Activated CD4-positive, alpha-beta T cell treated with anti-CD3 and anti-CD28 coated beads, Interleukin-2, amount 10 ng/mL, durations not matched to agents 7 days and 5 days (primary cell): ENCODE measurements at regions not wholly inside any gene's neighbourhood (a gene's known extent, or its start where the extent isn't known, plus 50 kb on each side); places are given as distances from the start of the nearest gene placed in this dataset.

Source experiments
- CTCF ChIA-PET: fragments of 350-600 bp; sonication (Branson Sonifier 250); formaldehyde crosslinking; loops from one replicate; lab custom pipeline; 2021; ENCODE audit warnings: antibody characterized with exemption; lab: Charles Lee
- POLR2A ChIA-PET: fragments of 350-600 bp; sonication (Branson Sonifier 250); formaldehyde crosslinking; loops from one replicate; lab custom pipeline; 2021; ENCODE audit warnings: antibody characterized with exemption; lab: Charles Lee
- DNase-seq: peaks from one replicate; pipeline ENCODE4 v3.0.0-alpha.2; 2020
- H3K27ac Mint-ChIP-seq: one replicate; pipeline ENCODE4 v1.8.0; 2021; ENCODE audit warnings: mild to moderate bottlenecking, moderate library complexity, mixed read lengths
- H3K27me3 Mint-ChIP-seq: one replicate; pipeline ENCODE4 v1.8.0; 2021; ENCODE audit warnings: mixed read lengths
- H3K36me3 Mint-ChIP-seq: one replicate; pipeline ENCODE4 v1.8.0; 2021; ENCODE audit warnings: low read depth, mixed read lengths
- H3K4me1 Mint-ChIP-seq: one replicate; pipeline ENCODE4 v1.8.0; 2021; ENCODE audit warnings: mixed read lengths
- H3K4me3 Mint-ChIP-seq: one replicate; pipeline ENCODE4 v1.8.0; 2021; ENCODE audit warnings: mild to moderate bottlenecking, moderate library complexity, mixed read lengths
- H3K9me3 Mint-ChIP-seq: one replicate; pipeline ENCODE4 v1.8.0; 2021; ENCODE audit warnings: mixed read lengths

GRCh38 chr5:28415791-28416443 lies 1377.5 kb upstream of the CDH9 start:
- H3K36me3 Mint-ChIP-seq, result no peaks in the 10 kb centered on the region
- H3K4me1 Mint-ChIP-seq, result no peaks in the 10 kb centered on the region
- DNase-seq, result no peak
- H3K9me3 Mint-ChIP-seq, result peaks cover 8% of the 10 kb centered on the region
- H3K27ac Mint-ChIP-seq, result no peak overlapping the region
- ChIA-PET POLR2A (no interaction called here), CTCF (no interaction called here)
- no peaks in the 10 kb centered on the region for H3K27me3 Mint-ChIP-seq
- no peak overlapping the region for H3K4me3 Mint-ChIP-seq

- Mint-ChIP-seq H3K36me3 (no peaks in the 10 kb centered on the region), H3K4me3 (no peak overlapping the region), H3K27ac (no peak overlapping the region), H3K27me3 (no peaks in the 10 kb centered on the region), H3K4me1 (no peaks in the 10 kb centered on the region), H3K9me3 (peaks cover 8% of the 10 kb centered on the region)
- DNase-seq, result no peak
- ChIA-PET CTCF (no interaction called here), POLR2A (no interaction called here)
These were observed 1376.2 kb upstream of the CDH9 start for GRCh38 chr5:28414619-28415018.

- no peak for DNase-seq
- POLR2A ChIA-PET, result no interaction called here
- no peaks in the 10 kb centered on the region for H3K4me1 Mint-ChIP-seq
- CTCF ChIA-PET, result interaction anchor here (0.7 kb wide), 1 partner anchor 222 kb away, joined by 3 read pairs; no protein-coding TSS in a partner anchor
- no peaks in the 10 kb centered on the region for H3K27me3 Mint-ChIP-seq
- no peak overlapping the region for H3K27ac Mint-ChIP-seq
- no peaks in the 10 kb centered on the region for H3K36me3 Mint-ChIP-seq
- no peak overlapping the region for H3K4me3 Mint-ChIP-seq
- H3K9me3 Mint-ChIP-seq, result peaks cover 3% of the 10 kb centered on the region
These were observed 1370.3 kb upstream of the CDH9 start for GRCh38 chr5:28408651-28409050.

GRCh38 chr5:28408186-28408585 lies 1369.8 kb upstream of the CDH9 start:
- Mint-ChIP-seq H3K27me3 (no peaks in the 10 kb centered on the region), H3K9me3 (peaks cover 3% of the 10 kb centered on the region), H3K27ac (no peak overlapping the region), H3K36me3 (no peaks in the 10 kb centered on the region), H3K4me1 (no peaks in the 10 kb centered on the region), H3K4me3 (no peak overlapping the region)
- ChIA-PET CTCF (interaction anchor here (0.7 kb wide), 1 partner anchor 223 kb away, joined by 3 read pairs; no protein-coding TSS in a partner anchor), POLR2A (no interaction called here)
- DNase-seq, result no peak

- Mint-ChIP-seq H3K4me1 (no peaks in the 10 kb centered on the region), H3K4me3 (no peak overlapping the region), H3K27me3 (no peaks in the 10 kb centered on the region), H3K9me3 (peaks cover 12% of the 10 kb centered on the region), H3K36me3 (no peaks in the 10 kb centered on the region), H3K27ac (no peak overlapping the region)
- ChIA-PET POLR2A (no interaction called here), CTCF (interaction anchor here (0.5 kb wide), 1 partner anchor 20 kb away, joined by 3 read pairs; no protein-coding TSS in a partner anchor)
- no peak for DNase-seq
These were observed 1366.1 kb upstream of the CDH9 start for GRCh38 chr5:28404363-28405071.

- Mint-ChIP-seq H3K4me1 (no peaks in the 10 kb centered on the region), H3K36me3 (no peaks in the 10 kb centered on the region), H3K27ac (no peak overlapping the region), H3K4me3 (no peak overlapping the region), H3K9me3 (peaks cover 12% of the 10 kb centered on the region), H3K27me3 (no peaks in the 10 kb centered on the region)
- ChIA-PET POLR2A (no interaction called here), CTCF (no interaction called here)
- DNase-seq, result no peak
These were observed 1365.5 kb upstream of the CDH9 start for GRCh38 chr5:28403846-28404245.

- CTCF ChIA-PET, result no interaction called here
- no peak for DNase-seq
- Mint-ChIP-seq H3K27ac (no peak overlapping the region), H3K9me3 (peaks cover 14% of the 10 kb centered on the region), H3K4me3 (no peak overlapping the region), H3K36me3 (no peaks in the 10 kb centered on the region), H3K27me3 (no peaks in the 10 kb centered on the region), H3K4me1 (no peaks in the 10 kb centered on the region)
- POLR2A ChIA-PET, result no interaction called here
These were observed 1364.4 kb upstream of the CDH9 start for GRCh38 chr5:28402590-28403301.

GRCh38 chr5:28400076-28400475 lies 1361.7 kb upstream of the CDH9 start:
- Mint-ChIP-seq H3K27ac (no peak overlapping the region), H3K9me3 (peaks cover 11% of the 10 kb centered on the region), H3K27me3 (no peaks in the 10 kb centered on the region), H3K4me1 (no peaks in the 10 kb centered on the region), H3K4me3 (no peak overlapping the region), H3K36me3 (no peaks in the 10 kb centered on the region)
- ChIA-PET CTCF (no interaction called here), POLR2A (no interaction called here)
- DNase-seq, result no peak

GRCh38 chr5:28399211-28399610 lies 1360.8 kb upstream of the CDH9 start:
- ChIA-PET CTCF (no interaction called here), POLR2A (no interaction called here)
- no peak overlapping the region for H3K27ac Mint-ChIP-seq
- DNase-seq, result no peak
- H3K4me1 Mint-ChIP-seq, result no peaks in the 10 kb centered on the region
- no peaks in the 10 kb centered on the region for H3K27me3 Mint-ChIP-seq
- H3K4me3 Mint-ChIP-seq, result no peak overlapping the region
- H3K9me3 Mint-ChIP-seq, result peaks cover 11% of the 10 kb centered on the region
- H3K36me3 Mint-ChIP-seq, result no peaks in the 10 kb centered on the region

- no peak for DNase-seq
- H3K9me3 Mint-ChIP-seq, result peaks cover 11% of the 10 kb centered on the region
- no peaks in the 10 kb centered on the region for H3K27me3 Mint-ChIP-seq
- POLR2A ChIA-PET, result no interaction called here
- CTCF ChIA-PET, result no interaction called here
- H3K4me3 Mint-ChIP-seq, result no peak overlapping the region
- no peaks in the 10 kb centered on the region for H3K4me1 Mint-ChIP-seq
- H3K27ac Mint-ChIP-seq, result no peak overlapping the region
- H3K36me3 Mint-ChIP-seq, result no peaks in the 10 kb centered on the region
These were observed 1359.8 kb upstream of the CDH9 start for GRCh38 chr5:28398185-28398584.

GRCh38 chr5:28397502-28397941 lies 1359.1 kb upstream of the CDH9 start:
- H3K9me3 Mint-ChIP-seq, result peaks cover 7% of the 10 kb centered on the region
- H3K27me3 Mint-ChIP-seq, result no peaks in the 10 kb centered on the region
- ChIA-PET POLR2A (no interaction called here), CTCF (no interaction called here)
- H3K36me3 Mint-ChIP-seq, result no peaks in the 10 kb centered on the region
- H3K27ac Mint-ChIP-seq, result no peak overlapping the region
- no peak overlapping the region for H3K4me3 Mint-ChIP-seq
- DNase-seq, result no peak
- H3K4me1 Mint-ChIP-seq, result no peaks in the 10 kb centered on the region

GRCh38 chr5:28391277-28391676 lies 1352.9 kb upstream of the CDH9 start:
- POLR2A ChIA-PET, result no interaction called here
- no peaks in the 10 kb centered on the region for H3K36me3 Mint-ChIP-seq
- H3K27me3 Mint-ChIP-seq, result no peaks in the 10 kb centered on the region
- peaks cover 7% of the 10 kb centered on the region for H3K9me3 Mint-ChIP-seq
- DNase-seq, result no peak
- no peak overlapping the region for H3K27ac Mint-ChIP-seq
- CTCF ChIA-PET, result no interaction called here
- H3K4me1 Mint-ChIP-seq, result no peaks in the 10 kb centered on the region
- H3K4me3 Mint-ChIP-seq, result no peak overlapping the region

GRCh38 chr5:28390341-28390740 lies 1352.0 kb upstream of the CDH9 start:
- POLR2A ChIA-PET, result no interaction called here
- Mint-ChIP-seq H3K4me1 (no peaks in the 10 kb centered on the region), H3K4me3 (no peak overlapping the region), H3K27ac (no peak overlapping the region), H3K9me3 (peaks cover 7% of the 10 kb centered on the region), H3K36me3 (no peaks in the 10 kb centered on the region), H3K27me3 (no peaks in the 10 kb centered on the region)
- DNase-seq, result no peak
- CTCF ChIA-PET, result no interaction called here
